Activated T-cell treated with anti-CD3 and anti-CD28 coated beads for 4 hours (primary cell): ENCODE measurements at regions not wholly inside any gene's neighbourhood (a gene's known extent, or its start where the extent isn't known, plus 50 kb on each side); places are given as distances from the start of the nearest gene placed in this dataset.
"Not testable (repeated sequence)": the region's sequence is repeated elsewhere in the genome, so short reads cannot be mapped to it uniquely, and the experiment has no call there.

ENCODE experiments used
- DNase-seq: peaks from one replicate; pipeline ENCODE4 v3.0.0-alpha.2; 2020

DNA sequence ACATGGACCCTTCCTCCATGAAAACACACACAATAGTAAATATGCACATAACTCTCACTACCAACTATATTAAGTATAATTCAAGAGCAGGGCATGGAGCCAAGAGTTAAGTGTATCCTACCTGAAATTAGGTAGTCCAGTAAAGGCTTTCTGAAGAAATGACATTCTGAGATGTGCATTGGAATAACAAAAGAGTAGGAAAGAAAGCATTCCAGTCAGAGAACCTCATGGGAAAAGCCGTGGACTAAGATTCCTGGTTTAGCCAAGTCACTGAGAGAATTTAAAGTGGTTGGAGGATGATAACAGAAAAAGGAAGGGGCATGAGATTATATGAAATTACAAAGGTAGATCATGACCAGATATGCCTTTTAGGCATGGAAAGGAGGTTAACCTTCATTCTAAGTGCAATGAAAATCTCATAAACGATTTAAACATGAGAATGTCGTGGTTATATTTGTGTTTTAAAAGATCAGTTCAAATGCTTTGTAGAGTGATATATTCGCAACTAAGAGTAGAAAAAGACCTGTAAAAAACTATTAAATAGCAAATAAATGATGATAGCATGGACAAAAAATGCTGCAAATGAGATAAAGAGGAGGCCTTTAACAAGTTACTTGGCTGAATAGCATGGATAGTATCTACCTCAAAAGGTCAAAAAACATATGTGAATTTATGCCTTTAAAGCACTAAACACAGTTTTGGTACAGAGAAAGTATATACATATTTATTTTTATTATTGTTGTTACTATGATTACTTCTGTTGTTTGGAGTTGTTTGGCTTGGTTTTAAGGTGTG lies 767.4 kb upstream of the GHITM start:
- no peak for DNase-seq

GRCh38 chr10:83372646-83373045 lies 766.7 kb upstream of the GHITM start:
- no peak for DNase-seq

- DNase-seq: no peak
Measured at GRCh38 chr10:83373671-83374070, 765.6 kb upstream of the GHITM start.

- DNase-seq: no peak
Measured at GRCh38 chr10:83374741-83375140, 764.6 kb upstream of the GHITM start.

DNA sequence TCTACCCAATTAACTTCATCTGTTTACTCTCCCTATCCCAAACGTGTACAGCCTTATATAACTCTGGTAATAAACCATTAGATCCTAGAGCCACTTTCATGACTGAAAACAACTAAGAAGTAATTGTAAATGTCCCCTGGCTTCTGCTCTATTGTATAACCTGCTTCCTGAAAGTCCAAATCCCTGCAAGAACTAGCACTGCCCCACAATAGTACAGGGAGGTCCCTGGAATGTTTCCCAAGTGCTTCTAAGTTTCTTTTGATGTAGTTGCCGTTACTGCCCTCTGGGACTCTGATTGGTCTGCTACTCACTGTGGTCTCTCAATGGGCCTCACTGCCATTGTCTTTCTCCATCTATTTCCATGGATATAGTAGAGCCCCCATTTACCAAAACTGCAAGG lies 764.0 kb upstream of the GHITM start:
- DNase-seq: no peak

GRCh38 chr10:83397806-83398205 lies 741.5 kb upstream of the GHITM start:
- no peak for DNase-seq

- DNase-seq: no peak
Measured at GRCh38 chr10:83410570-83410969, 728.7 kb upstream of the GHITM start.

DNA sequence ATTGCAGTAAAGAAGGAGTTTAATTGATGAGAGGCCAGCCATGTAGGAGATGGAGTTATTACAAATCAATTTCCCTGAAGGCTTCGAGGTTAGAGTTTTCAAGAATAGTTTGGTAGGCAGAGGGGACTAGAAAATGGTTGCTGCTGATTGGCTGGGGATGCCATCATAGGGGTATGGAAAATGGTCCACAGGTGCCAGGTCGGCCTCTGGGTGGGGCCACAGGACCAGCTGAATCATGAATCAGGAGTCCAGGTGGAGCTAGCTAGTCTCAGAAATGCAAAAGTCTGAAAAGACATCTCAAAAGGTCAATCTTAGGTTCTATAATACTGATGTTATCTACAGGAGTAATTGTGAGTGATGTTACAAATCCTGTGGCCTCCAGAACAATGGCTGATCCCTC lies 714.0 kb upstream of the GHITM start:
- DNase-seq: no peak

- DNase-seq: no peak
Measured at GRCh38 chr10:83427101-83427500, 712.2 kb upstream of the GHITM start.

GRCh38 chr10:83432261-83433045 lies 706.9 kb upstream of the GHITM start:
- no peak for DNase-seq

DNA sequence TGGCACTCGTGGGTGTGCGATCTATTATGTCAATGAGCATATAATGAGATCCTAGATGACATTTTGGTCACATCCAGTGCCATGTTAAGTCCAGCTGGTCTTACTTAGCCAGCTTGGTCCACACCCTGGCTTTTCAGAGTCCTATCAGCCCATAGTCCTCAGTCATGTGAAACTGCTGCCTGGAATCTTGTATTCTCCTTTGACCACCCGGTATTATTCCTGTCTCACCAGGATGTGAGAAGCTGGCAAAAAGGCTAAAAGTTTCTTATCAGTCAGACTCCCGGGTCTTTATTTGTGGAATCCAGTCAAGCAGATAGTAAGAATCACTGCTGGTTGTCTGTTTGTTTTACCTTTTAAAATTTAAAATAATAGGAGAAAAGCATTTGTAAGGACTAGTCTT lies 705.6 kb upstream of the GHITM start:
- DNase-seq: no peak

DNA sequence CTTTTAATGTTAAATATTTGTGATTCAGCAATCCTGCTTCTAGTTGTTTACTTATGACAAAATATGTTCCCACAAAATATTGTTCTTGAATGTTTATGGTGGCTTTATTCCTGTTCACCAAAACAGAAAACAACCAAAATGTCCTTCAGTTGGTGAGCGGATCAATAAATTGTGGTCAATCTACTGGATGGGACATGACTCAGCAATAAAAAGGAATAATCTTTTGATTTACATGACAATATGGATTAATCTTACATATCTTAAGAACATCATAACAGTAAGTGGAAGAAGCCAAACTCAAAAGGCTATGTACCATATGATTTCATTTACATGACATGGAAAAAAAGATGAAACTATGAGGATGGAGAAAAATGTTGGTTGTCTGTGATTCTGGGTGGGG lies 691.3 kb upstream of the GHITM start:
- no peak for DNase-seq

- no peak for DNase-seq
Measured at GRCh38 chr10:83458611-83459010, 680.7 kb upstream of the GHITM start.

GRCh38 chr10:83459124-83459523 lies 680.2 kb upstream of the GHITM start:
- no peak for DNase-seq

DNA sequence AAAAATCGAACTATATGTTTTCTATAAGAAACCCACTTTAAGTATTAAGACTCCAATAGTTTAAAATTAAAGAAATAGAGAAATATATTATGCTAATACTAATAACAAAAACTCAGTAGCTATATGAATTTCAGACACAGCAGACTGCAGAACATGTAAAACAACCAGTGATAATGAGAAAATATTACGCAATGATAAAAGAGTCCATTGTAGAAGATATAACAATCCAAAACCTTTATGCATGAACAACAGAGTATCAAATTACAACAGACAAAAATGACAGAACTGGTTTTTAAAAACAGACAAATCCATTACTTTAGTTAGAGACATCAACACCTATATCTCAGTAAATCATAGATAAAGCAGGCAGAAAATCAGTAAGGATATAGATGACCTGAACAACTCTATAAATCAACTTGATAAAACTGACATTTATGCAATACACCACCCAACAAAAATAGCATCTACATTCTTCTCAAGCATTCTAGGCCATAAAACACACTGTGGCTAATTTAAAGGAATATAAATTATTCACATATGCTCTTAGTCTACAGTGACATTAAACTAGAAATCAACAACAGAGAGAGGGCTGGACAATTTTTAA lies 669.5 kb upstream of the GHITM start:
- no peak for DNase-seq

DNA sequence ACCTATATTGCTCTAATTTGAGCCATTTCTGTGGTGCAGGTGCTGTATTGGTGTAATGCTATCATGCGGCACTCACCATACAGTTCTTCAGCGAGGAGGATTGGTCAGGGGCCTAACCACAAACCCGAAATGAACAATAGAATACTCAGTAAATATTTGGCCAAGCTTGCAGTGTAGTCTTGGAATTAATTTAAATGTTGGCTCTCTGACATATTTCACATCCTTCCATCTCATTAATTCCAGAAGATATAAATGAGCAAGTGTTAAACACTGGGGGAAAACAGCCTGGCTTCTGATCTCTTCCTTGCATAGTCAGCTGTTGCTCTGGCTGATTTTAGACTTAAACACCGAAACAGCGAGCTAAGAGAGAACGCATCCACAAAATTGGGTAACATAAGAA lies 663.1 kb upstream of the GHITM start:
- no peak for DNase-seq

GRCh38 chr10:83489161-83489560 lies 650.1 kb upstream of the GHITM start:
- DNase-seq: no peak

DNA sequence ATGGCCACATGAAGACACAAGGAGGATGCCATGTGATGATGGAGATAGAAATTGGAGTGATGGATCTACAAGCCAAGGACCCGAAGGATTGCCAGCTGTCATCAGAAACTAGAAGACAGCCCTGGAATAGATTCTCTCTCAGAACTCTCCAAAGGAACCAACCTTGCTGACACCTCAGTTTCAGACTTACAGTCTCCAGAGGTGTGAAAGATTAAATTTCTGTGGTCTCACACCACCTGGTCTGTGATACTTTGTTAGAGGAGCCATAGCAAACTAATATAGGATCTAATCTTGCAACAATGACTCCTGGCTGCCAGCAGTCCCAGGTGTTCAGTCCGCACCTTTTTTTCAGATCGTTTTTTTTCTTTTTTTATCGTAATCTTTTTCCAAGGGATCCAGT lies 647.3 kb upstream of the GHITM start:
- DNase-seq: no peak

DNA sequence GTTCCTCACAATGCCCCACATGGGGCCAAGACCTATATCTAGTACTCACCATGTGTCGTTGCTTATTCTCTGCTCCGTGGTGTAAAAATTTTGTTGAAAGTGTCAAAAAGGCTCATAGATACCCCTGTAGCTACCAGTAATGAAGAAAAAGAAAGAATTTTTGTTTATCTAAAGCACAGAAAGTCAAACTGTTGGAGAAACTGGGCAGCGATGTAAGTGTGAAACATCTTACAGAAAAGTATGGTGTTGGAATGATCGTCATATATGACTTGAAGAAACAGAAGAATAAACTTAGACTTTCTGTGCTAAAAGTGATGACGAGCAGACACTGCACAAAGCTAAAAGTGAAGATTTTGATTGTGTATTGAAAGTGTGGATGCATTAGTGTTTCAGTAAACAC lies 626.6 kb upstream of the GHITM start:
- no peak for DNase-seq

DNA sequence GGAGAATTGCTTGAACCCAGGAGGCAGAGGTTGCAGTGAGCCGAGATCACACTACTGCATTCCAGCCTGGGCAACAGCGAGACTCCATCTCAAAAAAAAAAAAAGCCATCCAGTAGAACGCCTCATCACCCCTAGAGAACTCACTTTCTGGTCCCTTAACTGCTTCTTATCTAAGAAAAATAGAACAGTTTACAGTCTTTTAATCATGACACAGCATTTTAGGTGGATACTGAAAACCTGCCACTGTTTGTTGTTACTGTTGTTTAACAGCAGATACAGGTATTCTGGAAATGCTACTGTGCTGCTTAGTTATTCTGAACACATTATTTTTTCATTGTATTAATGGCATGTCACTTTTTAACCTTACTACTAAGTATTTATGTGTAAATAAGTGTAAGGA lies 624.3 kb upstream of the GHITM start:
- no peak for DNase-seq

- DNase-seq: no peak
Measured at GRCh38 chr10:83516788-83517187, 622.5 kb upstream of the GHITM start.

GRCh38 chr10:83517456-83517855 lies 621.9 kb upstream of the GHITM start:
- no peak for DNase-seq

DNA sequence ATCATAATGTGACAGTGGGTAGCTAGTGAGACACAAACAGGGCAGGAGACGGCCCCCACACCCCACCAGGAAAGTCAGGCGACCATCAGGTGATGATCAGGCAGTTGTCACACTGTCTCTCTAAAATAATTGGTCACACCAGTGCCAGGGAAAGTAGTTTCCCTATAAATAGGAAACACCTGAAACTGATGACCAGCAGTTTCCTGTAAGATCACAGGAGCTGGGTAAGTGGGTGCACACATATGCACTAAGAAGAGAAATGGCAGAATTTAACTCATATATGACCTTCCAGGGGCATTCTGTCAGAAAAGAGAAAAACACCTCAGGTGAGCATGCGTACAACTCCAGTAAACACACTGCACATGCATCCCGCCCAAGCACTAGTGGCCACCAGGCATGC lies 620.5 kb upstream of the GHITM start:
- DNase-seq: no peak

GRCh38 chr10:83520386-83520785 lies 618.9 kb upstream of the GHITM start:
- not testable (repeated sequence) for DNase-seq
